HG02870 (cell line): ENCODE measurements at regions not wholly inside any gene's neighbourhood (a gene's known extent, or its start where the extent isn't known, plus 50 kb on each side); places are given as distances from the start of the nearest gene placed in this dataset.

Experiments
- ATAC-seq: cut with Tn5 transposase; IDR thresholded peaks from one replicate; pipeline ENCODE4 v1.9.1; 2021; ENCODE audit warnings: mild to moderate bottlenecking, moderate library complexity; ENCODE audit not compliant: unreplicated experiment

GRCh38 chr16:6343157-6343556 is 989.5 kb upstream of the RBFOX1 start:
- no peak for ATAC-seq

- no peak for ATAC-seq
Measured at GRCh38 chr16:6341981-6342380, 990.7 kb upstream of the RBFOX1 start.

- no peak for ATAC-seq
Measured at GRCh38 chr16:6335072-6335471, 997.6 kb upstream of the RBFOX1 start.

DNA sequence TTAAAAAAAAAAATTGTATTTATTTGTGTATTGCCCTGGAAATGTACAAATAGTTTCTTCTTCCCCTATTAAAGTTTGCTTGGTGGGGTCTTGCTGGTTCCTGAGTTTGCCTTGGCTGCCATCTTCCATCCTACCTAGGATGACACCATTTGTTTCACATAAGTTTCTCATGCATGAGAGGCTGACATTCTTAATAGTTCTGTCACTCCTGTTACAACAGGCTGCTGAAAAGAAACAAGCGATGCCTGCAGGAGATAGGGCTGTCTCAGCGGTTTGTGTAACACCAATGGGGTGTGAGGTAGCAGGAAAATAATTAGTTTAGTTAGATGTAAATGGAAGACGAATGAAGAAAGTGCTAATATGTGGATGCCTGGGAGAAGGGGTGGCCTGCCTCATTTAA is 1000.9 kb upstream of the RBFOX1 start:
- ATAC-seq, result no peak

GRCh38 chr16:6317934-6318333 is 1014.7 kb upstream of the RBFOX1 start:
- ATAC-seq, result no peak

GRCh38 chr16:6309271-6309670 is 1023.4 kb upstream of the RBFOX1 start:
- no peak for ATAC-seq

DNA sequence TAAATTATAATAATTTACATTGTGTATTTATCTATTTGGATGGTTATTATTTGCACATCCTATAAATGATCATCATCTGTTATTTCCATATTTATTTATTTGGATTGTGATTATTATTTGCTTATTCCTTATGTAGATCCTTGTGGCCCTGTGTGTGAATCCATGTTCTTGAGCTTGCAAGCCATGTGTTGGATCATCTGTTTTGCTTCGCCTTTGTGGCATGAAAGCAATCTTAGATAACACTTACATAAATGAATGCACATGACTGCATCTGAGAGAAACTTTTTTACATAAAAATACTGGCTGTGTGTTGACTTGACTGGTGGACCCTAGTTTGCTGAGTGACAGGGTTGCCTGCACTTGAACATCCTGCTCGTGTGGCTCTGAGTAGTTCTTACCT is 1024.5 kb upstream of the RBFOX1 start:
- no peak for ATAC-seq

GRCh38 chr16:6300523-6300922 is 1032.1 kb upstream of the RBFOX1 start:
- ATAC-seq, result no peak

DNA sequence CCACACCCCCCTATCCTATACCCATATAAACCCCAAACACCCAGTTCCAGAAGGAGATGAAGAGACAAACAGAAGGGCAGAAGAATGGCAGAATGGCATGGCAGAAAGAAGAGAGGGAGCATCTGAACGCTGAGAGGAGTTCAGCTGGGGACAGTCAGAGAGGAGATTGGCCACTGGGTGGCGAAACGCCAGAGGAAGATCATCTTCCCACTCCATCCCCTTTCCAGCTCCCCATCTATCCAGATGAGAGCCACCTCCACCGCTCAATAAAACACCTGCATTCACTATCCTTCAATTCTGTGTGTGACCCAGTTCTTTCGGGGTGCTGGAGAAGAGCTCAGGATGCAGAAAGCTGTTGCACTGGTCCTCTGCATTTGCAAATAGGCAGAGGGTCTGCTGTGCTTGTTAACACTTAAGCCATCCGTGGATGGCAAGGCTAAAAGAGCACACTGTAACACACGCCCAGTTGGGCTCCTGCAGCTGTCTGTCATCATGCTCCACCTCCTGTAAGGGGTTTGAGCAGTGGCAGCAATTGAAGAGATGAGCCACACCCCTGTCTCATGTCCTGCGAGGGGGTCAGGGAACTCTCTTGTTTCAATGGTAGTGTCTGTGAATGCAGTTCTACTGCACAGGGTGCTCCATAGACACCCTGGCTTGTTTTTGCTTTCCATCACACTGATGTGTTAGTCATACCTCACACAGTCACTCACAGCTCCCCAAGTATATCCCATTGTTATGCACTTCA is 1034.8 kb upstream of the RBFOX1 start:
- ATAC-seq, result no peak

GRCh38 chr16:6286176-6286575 is 1046.5 kb upstream of the RBFOX1 start:
- ATAC-seq, result no peak

DNA sequence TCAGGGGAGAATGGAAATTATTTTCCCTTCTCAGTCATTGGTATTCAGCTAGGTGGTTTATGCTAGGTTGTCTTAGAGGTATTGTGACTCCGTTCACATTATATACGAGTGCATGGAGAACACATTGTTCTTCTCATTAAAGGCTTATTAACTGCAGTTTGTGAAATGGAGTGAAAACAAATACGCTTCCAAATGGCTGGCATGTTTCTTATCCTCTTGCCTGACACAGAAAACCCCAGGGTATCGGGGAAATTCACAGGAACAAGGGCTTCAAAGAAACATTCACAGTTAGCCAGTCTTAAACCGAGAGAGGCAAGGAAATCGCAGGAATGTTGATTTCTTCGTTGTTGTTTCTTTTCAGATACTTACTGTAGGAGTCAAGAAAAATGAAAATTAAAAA is 1047.9 kb upstream of the RBFOX1 start:
- no peak for ATAC-seq

GRCh38 chr16:6281994-6282393 is 1050.7 kb upstream of the RBFOX1 start:
- ATAC-seq, result no peak

DNA sequence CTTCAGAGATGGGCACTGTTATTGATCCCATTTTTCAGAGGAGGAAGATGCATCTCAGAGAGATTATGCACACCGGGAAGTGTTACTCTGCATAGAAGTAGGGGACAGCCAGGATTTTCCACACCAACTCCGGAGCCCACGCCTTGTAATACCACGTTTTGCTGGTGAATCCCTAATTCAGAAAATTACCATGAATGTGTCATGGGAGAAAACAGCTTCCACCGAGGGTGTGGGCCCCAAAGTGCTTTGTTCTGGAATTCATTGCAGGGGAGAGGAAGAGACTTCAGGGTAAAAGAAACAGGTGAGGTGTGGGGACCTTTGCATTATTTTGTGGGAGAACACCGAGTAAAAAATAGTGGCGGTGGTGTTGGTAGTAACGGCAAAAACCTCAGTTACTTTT is 1051.4 kb upstream of the RBFOX1 start:
- no peak for ATAC-seq

GRCh38 chr16:6280055-6280454 is 1052.6 kb upstream of the RBFOX1 start:
- ATAC-seq, result no peak

DNA sequence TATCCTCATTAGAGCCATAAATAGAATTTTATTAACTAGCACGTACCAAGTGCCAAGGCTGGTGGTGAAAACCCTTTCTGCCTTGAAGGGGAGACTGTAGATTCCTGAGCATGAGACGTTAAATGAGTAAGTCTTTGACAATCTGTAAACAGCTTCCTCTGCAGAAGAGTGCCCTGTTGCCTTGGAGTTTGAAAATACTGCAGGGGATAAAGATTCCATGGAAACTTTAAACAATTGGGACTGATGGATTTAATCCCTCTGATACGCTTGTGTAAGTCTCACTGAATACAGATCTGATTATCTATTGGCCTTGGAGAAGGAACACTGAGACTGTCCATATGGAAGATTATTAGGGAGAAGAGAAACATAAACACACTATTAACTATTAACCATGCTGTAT is 1053.4 kb upstream of the RBFOX1 start:
- no peak for ATAC-seq

GRCh38 chr16:6274351-6274750 is 1058.3 kb upstream of the RBFOX1 start:
- ATAC-seq, result no peak

GRCh38 chr16:6267682-6268081 is 1065.0 kb upstream of the RBFOX1 start:
- ATAC-seq, result no peak

DNA sequence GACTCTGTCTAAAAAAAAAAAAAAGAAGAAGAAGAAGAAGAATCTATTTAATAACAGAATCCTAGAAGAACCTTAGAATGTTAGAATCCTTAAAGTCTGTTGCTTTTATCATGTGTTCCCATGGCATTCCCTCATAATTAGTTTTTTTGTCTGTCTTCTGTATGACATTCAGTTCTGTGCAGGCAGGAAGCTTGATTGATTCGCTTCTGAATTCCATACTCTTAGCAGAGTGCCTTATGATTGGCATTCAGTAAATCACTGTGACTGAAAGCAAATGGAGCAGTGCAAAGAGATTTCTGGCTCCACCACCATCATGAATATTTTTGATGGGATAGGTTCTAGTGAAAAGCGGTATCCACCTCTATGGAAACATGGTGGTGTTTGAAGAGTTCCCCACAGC is 1065.9 kb upstream of the RBFOX1 start:
- no peak for ATAC-seq

DNA sequence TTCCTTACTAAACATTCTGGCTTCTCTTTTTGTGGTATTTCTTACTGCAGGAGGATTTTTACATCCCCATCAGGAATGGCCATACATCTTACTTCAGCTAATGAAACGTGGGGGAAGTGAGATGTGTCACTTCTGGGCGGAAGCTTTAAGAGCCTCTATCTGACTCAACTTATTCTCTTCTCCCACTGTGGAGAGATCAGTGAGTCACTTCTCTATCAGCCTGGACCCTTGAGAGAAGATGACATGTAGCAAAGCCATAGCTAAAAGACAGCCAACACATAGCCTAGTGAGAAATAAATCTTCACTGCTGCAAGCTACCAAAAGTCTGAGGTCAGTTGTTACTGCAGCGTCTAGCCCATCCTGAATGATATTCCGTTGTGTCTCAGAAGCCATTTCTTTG is 1066.7 kb upstream of the RBFOX1 start:
- no peak for ATAC-seq

GRCh38 chr16:6258056-6258455 is 1074.6 kb upstream of the RBFOX1 start:
- no peak for ATAC-seq

DNA sequence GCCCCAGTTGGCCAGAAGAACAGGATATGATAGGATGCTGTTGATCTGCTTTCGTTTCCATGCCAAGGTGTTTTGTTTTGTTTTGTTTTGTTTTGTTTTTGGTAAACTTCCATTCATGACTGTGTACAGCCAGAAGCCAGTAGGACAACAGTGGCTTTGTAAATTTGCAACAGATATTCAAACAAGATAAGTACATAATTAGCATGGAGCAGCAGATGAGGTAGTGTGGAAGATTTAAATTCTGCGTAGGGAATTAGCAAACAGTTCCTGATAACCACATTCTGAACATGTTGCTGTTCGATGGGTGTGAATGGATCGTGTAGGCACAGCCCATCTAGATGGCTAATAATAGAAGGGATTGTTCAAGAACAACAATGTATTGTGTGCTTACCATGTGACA is 1080.1 kb upstream of the RBFOX1 start:
- no peak for ATAC-seq

DNA sequence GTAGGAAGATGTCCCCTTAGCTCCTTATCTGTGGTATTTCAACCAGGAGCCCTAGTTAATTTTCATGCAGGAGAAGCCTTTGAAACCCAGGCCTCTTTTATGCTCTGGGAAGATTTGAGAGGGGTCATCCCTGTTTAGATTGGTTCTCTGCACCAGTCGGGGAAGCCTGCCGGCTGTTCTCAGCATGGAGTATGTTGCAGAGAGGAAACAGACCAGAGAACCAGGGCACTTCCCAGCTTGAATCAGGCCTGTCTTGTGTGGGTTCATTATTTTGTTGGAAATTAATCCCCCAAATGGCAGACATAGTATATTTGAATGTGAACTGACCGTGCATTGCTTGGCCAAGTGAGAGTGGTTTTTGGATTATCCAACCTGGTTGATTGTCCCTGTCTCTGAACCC is 1082.1 kb upstream of the RBFOX1 start:
- ATAC-seq, result no peak

- ATAC-seq, result no peak
Measured at GRCh38 chr16:6249863-6250262, 1082.8 kb upstream of the RBFOX1 start.
